PC-3 (cell line): ENCODE measurements at regions not wholly inside any gene's neighbourhood (a gene's known extent, or its start where the extent isn't known, plus 50 kb on each side); places are given as distances from the start of the nearest gene placed in this dataset.

Experiments
- EZH2 ChIP-seq: fragments of 300-600 bp; sonication (generic); IDR thresholded peaks from one replicate; pipeline ENCODE4 v1.6.1; 2017; ENCODE audit warnings: antibody characterized with exemption, mild to moderate bottlenecking, low read length; ENCODE audit not compliant: unreplicated experiment
- EZH2phosphoT487 ChIP-seq: fragments of 300-600 bp; sonication (generic); IDR thresholded peaks from 2 replicates; pipeline ENCODE4 v1.6.1; 2018; ENCODE audit warnings: mild to moderate bottlenecking, antibody characterized with exemption, low read length, borderline replicate concordance
- TF ChIP-seq, protein P1 (sequence below): fragments of 300-600 bp; sonication (generic); conservative IDR thresholded peaks from 2 replicates; pipeline ENCODE4 v1.5.1; 2017; ENCODE audit warnings: antibody characterized with exemption, low read depth, mild to moderate bottlenecking, low read length

DNA sequence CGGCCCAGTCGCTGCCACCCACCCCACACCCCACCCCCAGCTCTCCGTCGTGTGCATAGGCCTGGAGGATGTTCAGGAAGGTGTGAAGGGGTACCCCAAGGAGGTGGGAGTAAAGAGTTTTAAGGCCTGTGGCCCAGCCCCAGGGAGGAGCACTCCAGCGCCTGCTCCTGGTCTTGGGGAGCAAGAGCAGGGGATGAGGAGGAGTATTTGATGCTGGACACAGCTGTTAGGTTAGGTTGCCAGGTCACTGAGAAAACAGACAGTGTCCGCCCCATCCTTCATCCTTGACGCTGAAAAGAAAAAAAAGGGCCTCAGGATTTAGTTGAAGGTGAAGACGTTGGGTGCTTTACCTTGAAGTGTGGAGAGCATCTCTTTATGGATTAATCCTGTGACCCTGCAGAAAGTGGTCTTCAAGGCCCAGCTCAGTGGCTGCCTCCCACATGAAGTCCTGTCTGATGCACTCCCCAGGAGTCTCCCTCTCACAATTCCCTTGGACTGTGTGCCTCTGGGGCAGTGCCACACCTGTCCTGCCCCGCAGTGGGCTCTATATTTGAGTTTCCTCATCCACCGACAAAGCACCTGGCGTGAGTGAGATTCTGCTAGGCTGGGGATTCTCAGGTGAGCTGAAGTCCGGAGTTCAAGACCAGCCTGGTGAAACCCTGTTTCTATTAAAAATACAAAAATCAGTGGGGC is 101.8 kb downstream of the SPRY4 start:
- TF ChIP-seq EZH2 = no peak
- TF ChIP-seq, protein P1, sequence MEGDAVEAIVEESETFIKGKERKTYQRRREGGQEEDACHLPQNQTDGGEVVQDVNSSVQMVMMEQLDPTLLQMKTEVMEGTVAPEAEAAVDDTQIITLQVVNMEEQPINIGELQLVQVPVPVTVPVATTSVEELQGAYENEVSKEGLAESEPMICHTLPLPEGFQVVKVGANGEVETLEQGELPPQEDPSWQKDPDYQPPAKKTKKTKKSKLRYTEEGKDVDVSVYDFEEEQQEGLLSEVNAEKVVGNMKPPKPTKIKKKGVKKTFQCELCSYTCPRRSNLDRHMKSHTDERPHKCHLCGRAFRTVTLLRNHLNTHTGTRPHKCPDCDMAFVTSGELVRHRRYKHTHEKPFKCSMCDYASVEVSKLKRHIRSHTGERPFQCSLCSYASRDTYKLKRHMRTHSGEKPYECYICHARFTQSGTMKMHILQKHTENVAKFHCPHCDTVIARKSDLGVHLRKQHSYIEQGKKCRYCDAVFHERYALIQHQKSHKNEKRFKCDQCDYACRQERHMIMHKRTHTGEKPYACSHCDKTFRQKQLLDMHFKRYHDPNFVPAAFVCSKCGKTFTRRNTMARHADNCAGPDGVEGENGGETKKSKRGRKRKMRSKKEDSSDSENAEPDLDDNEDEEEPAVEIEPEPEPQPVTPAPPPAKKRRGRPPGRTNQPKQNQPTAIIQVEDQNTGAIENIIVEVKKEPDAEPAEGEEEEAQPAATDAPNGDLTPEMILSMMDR = no peak
- no peak for TF ChIP-seq EZH2phosphoT487
